ENCODE measurements at regions not wholly inside any gene's neighbourhood (a gene's known extent, or its start where the extent isn't known, plus 50 kb on each side); places are given as distances from the start of the nearest gene placed in this dataset.
A peak's percentile ranks its signal among the peaks of the same experiment; 100 is the strongest.

DNA sequence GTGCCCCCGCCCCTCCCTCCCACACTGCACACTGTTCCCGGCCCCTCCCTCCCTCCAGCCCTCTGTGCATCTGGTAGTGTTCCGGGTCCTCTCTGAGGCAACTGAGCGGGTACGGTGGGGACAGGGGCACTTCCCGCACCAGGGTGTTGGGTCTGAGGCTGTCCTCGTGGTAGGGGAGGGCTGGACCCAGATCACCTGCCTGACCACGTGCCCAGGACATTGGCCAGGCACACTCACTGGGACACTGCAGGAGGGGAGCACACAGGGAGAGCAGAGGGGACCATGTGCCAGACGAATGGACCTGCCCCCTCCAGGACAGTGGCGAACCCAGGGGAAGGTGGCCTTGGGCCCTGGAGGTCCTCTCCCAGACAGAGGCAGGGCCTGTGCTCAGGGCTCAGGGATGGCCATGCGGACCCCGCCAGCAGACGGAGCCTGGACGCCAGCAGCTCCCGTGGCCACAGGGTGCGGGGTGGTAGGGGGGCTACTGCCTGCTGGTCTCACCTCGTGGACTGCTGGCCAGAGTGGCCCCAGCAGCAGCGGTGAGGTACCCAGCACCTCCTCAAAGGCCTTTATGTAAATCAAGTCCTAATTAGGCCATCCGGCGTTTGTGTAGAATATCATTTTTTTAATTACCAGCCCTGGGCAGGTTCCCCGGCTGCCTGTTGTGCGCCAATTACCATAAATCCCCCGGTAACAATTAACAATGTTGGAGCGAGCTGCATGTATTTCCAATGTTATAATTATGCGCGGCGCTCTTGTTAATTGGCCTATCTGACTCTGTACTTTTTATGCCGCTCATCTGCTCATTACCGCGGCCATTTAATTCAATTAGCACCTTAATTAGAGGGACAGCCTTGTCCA, 106.9 kb downstream of the FAM53A start:
- Mint-ChIP-seq H3K9me3 (peaks cover 3% of the 10 kb centered on the region), H3K27me3 (no peaks in the 10 kb centered on the region), H3K4me3 (peak overlapping the region; percentile 32), H3K4me1 (peaks cover 13% of the 10 kb centered on the region), H3K27ac (no peak overlapping the region), H3K36me3 (peaks cover 2% of the 10 kb centered on the region)
- ATAC-seq (ENCODE audit: low read depth) (no peak), DNase-seq (ENCODE audit: low spot score in 2 of 2) (no peak)

DNA sequence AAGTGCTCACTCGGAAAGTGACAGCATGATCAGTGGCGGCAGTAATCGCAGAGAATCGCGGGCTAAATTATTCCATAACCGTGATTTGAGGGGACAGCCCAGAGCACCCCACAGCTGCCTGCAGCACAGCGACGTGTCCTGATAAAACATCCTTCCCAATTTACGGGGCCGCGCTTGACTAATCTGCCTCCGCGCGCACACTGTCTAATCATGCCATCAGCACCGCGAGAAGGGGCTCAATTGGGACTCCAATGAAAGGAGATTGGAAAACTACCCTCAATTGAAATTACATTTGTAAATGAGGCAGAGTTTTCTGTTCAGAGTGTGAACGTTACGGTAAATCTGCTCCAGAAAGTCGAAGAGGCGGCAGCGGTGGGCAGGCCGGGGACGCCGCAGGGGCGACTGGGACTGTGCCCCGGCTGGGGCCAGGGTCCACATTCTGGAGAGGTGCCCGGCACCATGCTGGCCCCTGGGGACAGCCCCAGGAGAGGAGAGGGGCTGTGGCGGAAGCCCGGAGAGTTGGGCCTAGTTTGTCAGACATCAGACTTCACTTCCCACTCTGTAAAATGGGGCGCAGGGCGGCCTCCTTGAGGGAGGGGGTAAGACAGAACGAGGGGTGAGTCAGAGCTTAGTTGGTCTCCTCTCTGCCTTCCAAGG, 107.7 kb downstream of the FAM53A start:
- DNase-seq (ENCODE audit: low spot score in 2 of 2) (no peak), ATAC-seq (ENCODE audit: low read depth) (no peak)
- H3K27ac Mint-ChIP-seq = no peak overlapping the region
- H3K4me3 Mint-ChIP-seq = no peak overlapping the region
- no peaks in the 10 kb centered on the region for H3K27me3 Mint-ChIP-seq
- H3K36me3 Mint-ChIP-seq = peaks cover 2% of the 10 kb centered on the region
- H3K4me1 Mint-ChIP-seq = peaks cover 13% of the 10 kb centered on the region
- H3K9me3 Mint-ChIP-seq = peaks cover 3% of the 10 kb centered on the region

DNA sequence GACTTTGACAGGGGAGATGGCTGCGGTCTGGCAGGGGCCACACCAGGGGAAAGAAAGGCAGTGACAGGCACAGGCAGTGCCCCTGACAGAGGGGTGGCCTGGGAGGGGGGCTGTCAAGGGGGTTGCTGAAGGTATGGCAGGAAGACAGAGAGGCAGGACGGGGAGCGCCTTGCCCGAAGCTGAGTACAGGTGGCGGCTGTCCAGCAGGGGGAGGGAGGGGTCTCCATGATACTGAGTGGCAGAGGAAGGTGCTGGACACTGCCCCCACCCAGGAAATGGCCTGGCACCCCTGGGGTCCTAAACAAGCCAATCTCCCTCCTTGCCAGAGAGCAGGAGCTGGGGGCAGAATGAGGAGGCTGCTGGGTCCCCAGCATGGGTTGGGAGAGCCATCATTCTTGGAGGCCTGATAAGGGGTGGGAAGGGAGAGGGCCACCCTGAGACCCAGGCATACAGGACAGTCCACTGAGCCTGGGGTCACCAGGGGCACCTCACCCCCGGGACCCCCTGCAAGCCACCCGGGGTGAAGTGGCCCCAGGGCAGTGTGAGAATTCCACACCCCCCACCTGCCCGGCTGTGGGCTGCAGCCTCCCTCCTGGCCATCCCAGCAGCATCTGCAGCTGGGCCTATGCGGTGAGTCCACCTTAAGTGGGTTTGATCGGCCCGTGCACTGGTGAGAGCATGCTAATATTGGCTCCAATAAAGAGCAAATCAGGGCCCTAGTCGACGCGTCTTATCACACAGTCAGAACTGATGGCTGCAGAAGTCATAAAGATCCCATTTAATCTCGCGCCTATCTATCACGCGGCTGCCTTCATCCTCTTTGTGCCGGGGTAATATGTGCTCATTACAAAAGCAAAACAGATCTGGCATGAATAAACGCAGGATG, 108.5 kb downstream of the FAM53A start:
- Mint-ChIP-seq H3K27me3 (no peaks in the 10 kb centered on the region), H3K4me1 (peaks cover 9% of the 10 kb centered on the region), H3K9me3 (peaks cover 3% of the 10 kb centered on the region), H3K27ac (no peak overlapping the region), H3K4me3 (no peak overlapping the region), H3K36me3 (peaks cover 2% of the 10 kb centered on the region)
- DNase-seq (ENCODE audit: low spot score in 2 of 2) = no peak
- no peak for ATAC-seq (ENCODE audit: low read depth)

DNA sequence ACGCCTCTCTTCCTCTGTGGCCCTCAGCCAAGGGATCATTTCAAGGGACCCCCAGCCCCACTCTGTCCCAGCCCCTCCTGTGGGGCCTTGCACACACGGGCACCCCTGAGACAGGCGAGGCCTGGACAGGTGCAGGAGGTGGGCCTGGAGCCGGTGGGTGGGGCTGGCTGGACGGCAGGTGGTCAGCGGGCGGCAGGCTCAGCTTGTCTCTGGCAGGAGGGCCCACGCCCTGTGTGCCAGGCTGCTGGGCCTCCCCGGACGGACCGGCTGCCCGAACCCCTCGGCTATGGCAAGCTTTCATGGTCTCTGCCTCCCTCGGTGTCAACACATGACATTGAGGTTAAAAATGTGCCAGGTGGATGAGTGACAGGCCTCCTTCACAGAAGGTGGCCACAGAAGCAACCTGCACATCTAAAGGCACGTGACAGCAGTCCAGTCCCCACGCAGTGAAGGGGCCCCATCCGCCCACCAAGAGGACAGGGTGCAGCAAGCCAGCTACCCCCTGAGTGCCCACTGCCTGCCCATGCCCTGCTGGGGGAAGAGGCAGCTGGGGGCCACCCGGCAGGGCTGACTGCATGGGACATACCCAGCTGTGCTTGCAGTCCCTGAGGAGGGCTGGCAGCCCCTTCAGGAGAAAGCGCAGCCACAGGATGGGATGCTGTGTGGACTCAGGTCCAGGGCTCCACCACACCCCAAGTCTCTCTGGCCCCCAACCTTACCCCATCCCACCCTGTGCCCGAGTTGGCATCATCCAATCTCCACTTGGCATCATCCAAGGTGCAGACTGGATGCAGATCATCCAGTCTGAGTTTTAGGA, 109.3 kb downstream of the FAM53A start:
- Mint-ChIP-seq H3K27me3 (no peaks in the 10 kb centered on the region), H3K9me3 (peaks cover 3% of the 10 kb centered on the region), H3K36me3 (peaks cover 2% of the 10 kb centered on the region), H3K27ac (no peak overlapping the region), H3K4me3 (no peak overlapping the region), H3K4me1 (peaks cover 9% of the 10 kb centered on the region)
- ATAC-seq (ENCODE audit: low read depth) (no peak), DNase-seq (ENCODE audit: low spot score in 2 of 2) (no peak)

DNA sequence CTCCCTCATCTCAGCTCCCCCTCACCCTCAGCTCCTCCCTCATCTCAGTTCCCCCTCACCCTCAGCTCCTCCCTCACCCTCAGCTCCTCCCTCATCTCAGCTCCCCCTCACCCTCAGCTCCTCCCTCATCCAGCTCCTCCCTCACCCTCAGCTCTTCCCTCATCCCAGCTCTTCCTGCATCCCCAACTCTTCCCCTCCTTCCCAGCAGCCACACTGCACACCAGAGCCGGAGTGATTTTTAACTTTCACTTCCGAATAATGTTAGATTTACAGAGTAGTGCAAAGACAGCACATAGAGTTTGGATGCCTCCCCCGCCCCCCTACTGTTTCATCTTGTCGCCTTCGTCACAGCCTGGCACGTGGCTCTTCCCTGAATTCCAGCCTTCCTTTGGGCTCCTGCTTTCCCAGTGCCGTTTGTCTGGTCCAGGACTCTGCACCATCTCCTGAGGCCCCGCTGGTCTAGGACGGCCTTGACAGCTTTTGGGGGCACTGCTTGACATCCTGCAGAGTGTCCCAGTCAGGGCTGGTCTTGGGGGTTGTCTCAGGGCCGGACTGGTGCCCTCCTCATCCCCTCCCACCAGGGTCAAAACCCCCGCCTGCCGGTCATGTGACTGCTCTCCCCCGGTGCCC, 110.2 kb downstream of the FAM53A start:
- no peaks in the 10 kb centered on the region for H3K27me3 Mint-ChIP-seq
- ATAC-seq (ENCODE audit: low read depth) = no peak
- H3K9me3 Mint-ChIP-seq = peaks cover 3% of the 10 kb centered on the region
- H3K36me3 Mint-ChIP-seq = peaks cover 2% of the 10 kb centered on the region
- peak overlapping the region; percentile 80 for H3K27ac Mint-ChIP-seq
- no peak overlapping the region for H3K4me3 Mint-ChIP-seq
- no peak for DNase-seq (ENCODE audit: low spot score in 2 of 2)
- H3K4me1 Mint-ChIP-seq = peaks cover 9% of the 10 kb centered on the region

DNA sequence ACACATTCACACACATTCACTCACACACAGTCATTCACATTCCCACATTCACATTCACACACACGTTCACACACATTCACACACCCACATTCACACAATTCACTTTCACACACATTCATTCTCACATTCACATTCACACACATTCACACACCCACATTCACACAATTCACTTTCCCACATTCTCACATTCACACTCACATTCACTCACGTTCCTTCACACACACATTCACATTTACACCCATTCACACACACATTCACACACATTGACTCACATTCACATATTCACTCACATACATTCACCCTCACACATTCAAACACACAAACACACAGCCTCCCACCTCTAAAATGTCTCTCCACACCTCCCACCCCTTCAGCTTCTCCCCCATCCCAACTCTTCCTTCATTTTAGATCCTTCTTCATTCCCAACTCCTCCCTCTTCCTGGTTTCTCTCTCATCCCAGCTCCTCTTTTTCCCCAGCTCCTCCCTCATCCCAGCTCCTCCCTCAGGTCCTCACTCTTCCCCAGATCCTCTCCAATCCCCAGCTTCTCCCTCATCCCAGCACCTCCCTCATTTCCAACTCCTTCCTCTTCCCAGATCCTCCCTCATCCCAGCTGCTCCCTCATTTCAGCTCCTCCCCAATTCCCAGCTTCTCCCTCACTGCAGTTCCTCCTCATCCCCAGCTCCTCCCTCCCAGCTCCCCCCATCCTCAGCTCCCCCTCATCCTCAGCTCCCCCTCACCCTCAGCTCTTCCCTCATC, 111.0 kb downstream of the FAM53A start:
- Mint-ChIP-seq H3K4me1 (peaks cover 9% of the 10 kb centered on the region), H3K4me3 (no peak overlapping the region), H3K27ac (peak overlapping the region; percentile 9), H3K36me3 (peaks cover 2% of the 10 kb centered on the region), H3K9me3 (peaks cover 3% of the 10 kb centered on the region), H3K27me3 (no peaks in the 10 kb centered on the region)
- DNase-seq (ENCODE audit: low spot score in 2 of 2) (no peak), ATAC-seq (ENCODE audit: low read depth) (no peak)

DNA sequence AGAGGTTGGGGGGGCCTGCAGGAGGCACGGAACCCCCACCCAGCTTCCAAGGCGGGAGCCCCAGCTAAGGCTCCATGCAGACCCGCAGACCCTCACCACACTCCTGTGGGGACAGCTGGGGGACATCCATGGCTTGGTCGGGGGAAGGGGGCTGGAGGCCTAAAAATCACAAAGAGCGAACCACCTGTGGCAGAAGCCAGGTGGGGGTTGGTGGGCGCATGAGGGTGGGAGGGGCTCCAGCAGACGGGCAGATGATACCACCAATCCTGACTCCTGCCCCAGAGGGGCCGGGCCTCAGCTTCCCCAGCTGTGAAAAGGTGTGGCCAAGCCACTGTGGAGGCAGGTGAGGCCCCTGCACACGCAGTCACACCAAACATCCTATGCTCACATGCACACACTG, 111.6 kb downstream of the FAM53A start:
- ATAC-seq (ENCODE audit: low read depth) = no peak
- peaks cover 3% of the 10 kb centered on the region for H3K9me3 Mint-ChIP-seq
- no peak overlapping the region for H3K27ac Mint-ChIP-seq

DNA sequence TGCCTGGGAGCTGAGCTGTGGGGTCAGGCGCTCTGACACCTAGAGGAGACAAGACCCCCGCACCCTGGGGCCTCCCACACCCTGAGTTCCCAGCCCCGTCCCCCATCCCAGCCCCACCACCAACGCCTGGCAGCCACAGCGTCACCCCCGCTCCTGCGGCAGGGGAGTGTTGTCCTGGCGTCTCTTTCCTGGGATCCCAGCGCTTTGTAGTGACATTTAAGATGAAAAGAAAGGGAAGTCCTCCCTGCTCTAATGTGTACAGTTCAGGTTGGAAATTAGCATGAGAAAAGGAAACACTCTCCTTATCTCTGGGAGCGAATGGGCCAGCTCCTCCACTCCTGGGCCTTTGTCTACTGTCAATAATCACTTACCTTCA, 112.1 kb downstream of the FAM53A start:
- H3K4me3 Mint-ChIP-seq = no peak overlapping the region
- peaks cover 11% of the 10 kb centered on the region for H3K4me1 Mint-ChIP-seq
- peaks cover 2% of the 10 kb centered on the region for H3K27me3 Mint-ChIP-seq
- H3K36me3 Mint-ChIP-seq = peaks cover 2% of the 10 kb centered on the region
- ATAC-seq (ENCODE audit: low read depth) = no peak
- DNase-seq (ENCODE audit: low spot score in 2 of 2) = no peak
- H3K27ac Mint-ChIP-seq = no peak overlapping the region
- peaks cover 3% of the 10 kb centered on the region for H3K9me3 Mint-ChIP-seq

More for the DNA sequence above, 111.6 kb downstream of the FAM53A start:
- peaks cover 2% of the 10 kb centered on the region for H3K27me3 Mint-ChIP-seq
- peaks cover 11% of the 10 kb centered on the region for H3K4me1 Mint-ChIP-seq
- H3K36me3 Mint-ChIP-seq = peaks cover 2% of the 10 kb centered on the region
- H3K4me3 Mint-ChIP-seq = no peak overlapping the region
- DNase-seq (ENCODE audit: low spot score in 2 of 2) = no peak

DNA sequence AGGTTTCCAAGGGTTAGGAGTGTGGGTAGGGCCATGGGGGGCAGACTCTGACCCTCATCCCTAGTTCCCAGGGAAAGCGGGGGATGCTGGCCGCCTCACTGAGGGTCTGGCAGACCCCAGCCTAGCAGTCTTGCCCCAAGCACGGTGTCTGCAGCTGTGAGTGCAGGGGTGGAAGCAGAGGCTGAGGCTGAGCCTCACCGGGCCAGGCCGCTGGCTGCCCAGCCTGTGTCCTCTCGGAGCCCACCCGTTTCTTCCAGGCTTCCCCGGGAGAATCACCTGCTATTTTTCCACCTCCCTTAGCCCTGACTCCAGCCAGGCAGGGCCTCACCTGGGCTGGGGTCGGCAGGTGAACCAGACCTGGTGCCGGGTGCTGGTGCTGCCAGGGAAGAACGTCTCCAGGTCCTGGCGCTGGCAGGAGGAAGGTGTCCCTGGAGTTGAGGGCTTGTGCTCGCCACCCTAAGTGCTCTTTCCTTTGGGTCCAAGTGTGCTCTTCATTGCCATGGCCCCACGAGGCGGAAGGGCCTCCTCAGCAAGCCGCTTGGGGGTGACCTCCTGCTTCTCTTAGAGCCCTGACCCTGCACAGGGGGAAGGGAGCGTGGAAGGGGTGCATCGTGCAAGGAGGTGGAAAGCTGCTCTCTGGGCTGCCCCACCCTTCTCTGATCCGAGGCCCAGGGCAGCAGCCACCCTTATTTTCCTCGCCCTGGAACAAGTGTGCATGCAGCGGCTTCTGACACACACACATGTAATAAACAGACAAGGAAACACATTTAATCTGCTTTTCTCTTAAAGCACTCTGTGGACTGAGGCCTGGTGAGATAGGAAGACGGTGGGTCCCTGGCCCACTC, 112.7 kb downstream of the FAM53A start:
- peaks cover 2% of the 10 kb centered on the region for H3K36me3 Mint-ChIP-seq
- H3K9me3 Mint-ChIP-seq = peaks cover 3% of the 10 kb centered on the region
- no peak for ATAC-seq (ENCODE audit: low read depth)

DNA sequence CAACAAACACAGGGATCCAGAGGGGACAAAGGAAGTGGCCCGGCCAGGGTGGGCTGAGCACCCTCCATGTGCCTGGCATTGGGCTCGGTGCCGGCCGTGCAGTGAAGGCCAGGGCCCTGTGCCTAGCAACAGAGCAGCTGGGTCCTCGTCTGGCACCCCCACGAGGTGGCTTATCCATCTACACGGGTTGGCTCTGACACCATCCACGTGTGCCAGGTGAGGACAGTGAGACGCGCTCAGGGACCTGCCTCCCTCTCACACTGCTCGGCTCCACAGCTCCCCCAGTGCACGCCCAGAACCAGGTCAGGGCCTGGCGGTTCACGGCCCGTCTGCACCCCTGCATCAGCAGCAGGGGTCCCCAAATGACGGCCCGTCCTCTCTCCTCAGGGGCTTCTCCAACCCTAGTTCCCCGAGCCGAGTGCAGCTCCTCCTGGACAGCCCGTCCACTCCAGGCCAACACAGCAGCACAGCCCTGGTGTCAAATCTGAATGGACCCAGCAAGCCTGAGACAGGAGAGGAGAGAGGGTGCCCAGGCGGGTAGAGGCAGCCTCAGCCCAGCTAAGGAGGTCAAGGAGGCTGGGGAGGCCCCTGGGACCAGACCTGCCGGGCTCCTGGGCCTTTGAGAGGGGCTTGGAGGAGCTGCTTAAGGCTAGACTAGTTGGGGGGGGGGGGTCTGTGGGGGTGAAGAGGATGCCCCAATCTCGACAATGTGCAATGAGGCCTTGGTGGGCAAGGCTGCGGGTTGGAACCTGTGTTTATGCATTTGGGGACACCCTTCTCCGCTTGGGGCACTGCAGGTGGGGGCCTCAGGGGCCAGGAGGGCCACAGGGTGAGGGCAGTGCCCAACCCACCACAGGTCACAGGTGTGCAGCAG, 113.6 kb downstream of the FAM53A start:
- peaks cover 3% of the 10 kb centered on the region for H3K9me3 Mint-ChIP-seq
- peaks cover 14% of the 10 kb centered on the region for H3K4me1 Mint-ChIP-seq
- H3K4me3 Mint-ChIP-seq = no peak overlapping the region
- peaks cover 4% of the 10 kb centered on the region for H3K27me3 Mint-ChIP-seq
- DNase-seq (ENCODE audit: low spot score in 2 of 2) = no peak
- no peak for ATAC-seq (ENCODE audit: low read depth)
- H3K36me3 Mint-ChIP-seq = peaks cover 2% of the 10 kb centered on the region
- H3K27ac Mint-ChIP-seq = no peak overlapping the region

More for the DNA sequence above, 112.7 kb downstream of the FAM53A start:
- Mint-ChIP-seq H3K27me3 (peaks cover 2% of the 10 kb centered on the region), H3K27ac (no peak overlapping the region), H3K4me3 (no peak overlapping the region), H3K4me1 (peaks cover 11% of the 10 kb centered on the region)
- no peak for DNase-seq (ENCODE audit: low spot score in 2 of 2)

DNA sequence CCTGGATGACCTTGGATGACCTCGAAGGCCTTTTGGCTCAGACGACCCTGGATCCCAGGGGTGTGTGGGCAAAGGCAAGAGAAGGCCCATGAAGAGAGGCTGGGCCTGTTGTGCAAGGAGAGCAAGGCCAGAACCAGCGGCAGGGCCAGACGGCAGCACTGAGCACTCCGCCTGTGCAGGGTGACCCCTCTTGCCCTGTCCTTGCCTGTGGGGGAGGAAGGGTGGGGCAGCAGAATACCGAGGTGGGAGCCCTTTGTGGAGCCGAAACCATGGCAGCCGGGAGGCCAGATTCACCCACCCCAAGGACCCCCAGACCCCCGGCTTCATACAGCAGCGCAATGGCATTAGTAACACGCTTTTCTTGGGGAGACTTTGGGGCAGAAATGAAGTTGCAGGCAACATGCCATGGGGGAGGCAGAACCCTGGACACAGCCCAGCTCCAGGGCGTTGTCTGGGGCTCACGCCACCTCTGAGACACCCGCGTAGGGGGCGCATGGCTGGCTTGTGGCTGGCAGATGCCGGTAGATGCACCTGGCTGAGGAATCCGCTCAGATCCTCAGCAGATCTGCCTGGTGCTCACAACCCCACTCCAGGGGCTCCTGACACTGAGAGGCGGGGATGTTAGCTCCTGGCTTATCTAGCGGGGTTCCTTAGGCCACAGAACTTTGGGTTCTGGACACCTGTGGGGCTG, 114.5 kb downstream of the FAM53A start:
- Mint-ChIP-seq H3K27ac (no peak overlapping the region), H3K4me3 (no peak overlapping the region), H3K36me3 (peaks cover 2% of the 10 kb centered on the region), H3K9me3 (peaks cover 3% of the 10 kb centered on the region), H3K4me1 (peaks cover 11% of the 10 kb centered on the region), H3K27me3 (peaks cover 9% of the 10 kb centered on the region)
- DNase-seq (ENCODE audit: low spot score in 2 of 2) (no peak), ATAC-seq (ENCODE audit: low read depth) (no peak)

Data from memory B cell (primary cell).